Fibroblast of pulmonary artery (primary cell): ENCODE measurements at regions not wholly inside any gene's neighbourhood (a gene's known extent, or its start where the extent isn't known, plus 50 kb on each side); places are given as distances from the start of the nearest gene placed in this dataset.
"Not testable (repeated sequence)": the region's sequence is repeated elsewhere in the genome, so short reads cannot be mapped to it uniquely, and the experiment has no call there.

ENCODE experiments used
- DNase-seq: peaks from one replicate; pipeline ENCODE4 v3.0.0-alpha.2; 2010; ENCODE audit warnings: low read depth
- H3K4me3 ChIP-seq: replicated peaks from 2 replicates; pipeline ENCODE4 v1.5.1; 2011; ENCODE audit warnings: low read depth, mild to moderate bottlenecking, control low read depth, low read length, moderate library complexity
- CTCF ChIP-seq: IDR thresholded peaks from 2 replicates; pipeline ENCODE4 v1.5.1; 2011; ENCODE audit warnings: mild to moderate bottlenecking, control low read depth, low read length, inconsistent platforms; ENCODE audit errors: missing control alignments

DNA sequence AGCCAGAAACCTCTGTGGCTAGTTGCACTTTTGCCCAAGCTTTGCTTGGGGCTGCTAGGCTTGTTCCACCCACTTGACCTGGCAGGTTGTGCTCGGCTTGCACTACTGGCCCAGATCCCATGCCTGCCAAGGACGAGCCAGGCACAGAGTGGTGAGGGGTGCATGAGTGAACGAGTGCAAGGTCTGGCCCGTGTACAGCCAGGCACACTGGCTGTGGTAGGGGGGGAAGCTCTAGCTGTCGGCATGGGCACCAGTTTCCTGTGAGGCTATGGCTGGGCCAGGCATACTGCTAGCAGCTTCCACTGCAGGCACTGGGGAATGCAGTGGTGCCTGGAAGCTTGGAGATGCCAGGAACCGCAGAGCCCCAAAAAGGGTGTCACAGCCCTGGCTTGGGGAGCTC is 210.4 kb downstream of the AKAIN1 start:
- H3K4me3 ChIP-seq: no peak overlapping the region
- no peak for TF ChIP-seq CTCF
- no peak for DNase-seq

DNA sequence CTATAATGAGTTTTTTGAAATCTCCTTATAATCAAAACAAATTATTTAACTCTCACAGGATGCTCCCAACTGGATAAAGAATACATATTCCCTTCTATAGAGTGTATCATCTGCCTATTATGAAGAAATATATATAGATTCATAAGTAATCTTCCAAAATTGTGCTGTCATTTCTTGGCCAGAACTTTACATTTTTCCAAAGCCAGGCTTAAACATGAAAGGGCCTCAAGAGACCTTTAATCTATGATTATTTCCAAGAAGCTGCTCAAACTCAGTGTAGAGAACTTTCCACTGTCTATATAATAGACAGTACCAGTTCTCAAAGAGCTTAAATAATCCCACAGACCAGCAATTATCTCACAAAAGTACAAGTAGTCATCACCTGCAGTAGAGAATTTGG is 211.0 kb downstream of the AKAIN1 start:
- DNase-seq: no peak
- TF ChIP-seq CTCF: no peak
- H3K4me3 ChIP-seq: no peak overlapping the region

GRCh38 chr18:4961121-4961909 is 235.7 kb downstream of the AKAIN1 start:
- no peak for TF ChIP-seq CTCF
- no peak overlapping the region for H3K4me3 ChIP-seq
- no peak for DNase-seq

GRCh38 chr18:4960578-4960977 is 236.5 kb downstream of the AKAIN1 start:
- no peak for DNase-seq
- TF ChIP-seq CTCF: no peak
- no peak overlapping the region for H3K4me3 ChIP-seq

DNA sequence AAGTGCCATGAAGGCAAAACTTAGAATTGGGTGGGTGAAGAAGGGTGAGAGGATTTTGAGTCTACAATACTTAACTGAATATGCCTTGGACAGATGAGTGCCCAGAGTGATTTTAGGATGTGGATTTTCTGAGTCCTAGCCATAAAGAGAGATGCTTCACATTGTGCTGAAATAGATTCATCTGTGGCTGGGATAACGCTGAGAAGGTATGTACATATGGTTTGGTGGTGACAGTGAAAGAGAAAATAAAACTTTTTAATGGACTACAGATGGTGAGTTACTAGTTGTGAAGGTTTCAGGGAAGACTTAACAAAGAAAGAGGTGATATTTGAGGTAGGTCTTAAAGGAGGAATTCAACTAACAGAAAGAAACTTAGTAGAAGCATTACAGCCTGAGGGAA is 265.8 kb downstream of the AKAIN1 start:
- no peak for TF ChIP-seq CTCF
- DNase-seq: no peak
- no peak overlapping the region for H3K4me3 ChIP-seq

DNA sequence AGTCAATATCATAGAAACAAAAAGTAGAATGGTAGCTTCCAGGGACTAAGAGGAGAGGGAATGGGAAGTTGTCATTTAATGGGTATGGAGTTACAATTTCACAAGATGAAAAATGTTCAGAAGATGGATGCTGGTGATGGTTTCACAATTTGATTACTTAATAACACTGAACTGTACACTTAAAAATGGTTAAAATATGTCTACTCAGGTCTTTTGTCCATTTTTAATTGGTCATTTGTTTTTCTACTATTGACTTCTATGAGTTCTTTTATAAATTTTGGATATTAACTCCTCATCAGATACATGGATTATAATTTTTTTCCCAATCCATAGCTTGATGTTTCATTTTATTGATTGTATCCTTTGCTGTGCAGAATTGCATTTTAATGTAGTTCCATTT is 275.5 kb downstream of the AKAIN1 start:
- no peak for TF ChIP-seq CTCF
- DNase-seq: no peak
- H3K4me3 ChIP-seq: no peak overlapping the region

- not testable (repeated sequence) for DNase-seq, H3K4me3 ChIP-seq
Measured at GRCh38 chr18:4917509-4917908, 279.5 kb downstream of the AKAIN1 start.
